Nephron progenitor cell (in vitro differentiated cells): ENCODE measurements at regions not wholly inside any gene's neighbourhood (a gene's known extent, or its start where the extent isn't known, plus 50 kb on each side); places are given as distances from the start of the nearest gene placed in this dataset.

Source experiments
- DNase-seq: peaks from one replicate; pipeline ENCODE4 v3.0.0; 2021
- H3K27ac Mint-ChIP-seq: 2 replicates; pipeline ENCODE4 v1.8.0; 2021; ENCODE audit warnings: mild to moderate bottlenecking, moderate library complexity, mixed read lengths
- H3K27me3 Mint-ChIP-seq: 2 replicates; pipeline ENCODE4 v1.8.0; 2021; ENCODE audit warnings: mild to moderate bottlenecking, low read depth, mixed read lengths; ENCODE audit not compliant: poor library complexity
- H3K36me3 Mint-ChIP-seq: 2 replicates; pipeline ENCODE4 v1.8.0; 2021; ENCODE audit warnings: low read depth, mixed read lengths
- H3K4me1 Mint-ChIP-seq: 2 replicates; pipeline ENCODE4 v1.8.0; 2021; ENCODE audit warnings: mixed read lengths
- H3K4me3 Mint-ChIP-seq: 2 replicates; pipeline ENCODE4 v1.8.0; 2021; ENCODE audit warnings: mild to moderate bottlenecking, moderate library complexity, mixed read lengths
- H3K9me3 Mint-ChIP-seq: 2 replicates; pipeline ENCODE4 v1.8.0; 2021; ENCODE audit warnings: mild to moderate bottlenecking, moderate library complexity, mixed read lengths
- TF ChIP-seq, protein P1 (sequence below): fragments of 200-600 bp; sonication (generic); IDR thresholded peaks from 2 replicates; pipeline ENCODE4 v1.5.0; 2021; ENCODE audit warnings: antibody characterized with exemption

DNA sequence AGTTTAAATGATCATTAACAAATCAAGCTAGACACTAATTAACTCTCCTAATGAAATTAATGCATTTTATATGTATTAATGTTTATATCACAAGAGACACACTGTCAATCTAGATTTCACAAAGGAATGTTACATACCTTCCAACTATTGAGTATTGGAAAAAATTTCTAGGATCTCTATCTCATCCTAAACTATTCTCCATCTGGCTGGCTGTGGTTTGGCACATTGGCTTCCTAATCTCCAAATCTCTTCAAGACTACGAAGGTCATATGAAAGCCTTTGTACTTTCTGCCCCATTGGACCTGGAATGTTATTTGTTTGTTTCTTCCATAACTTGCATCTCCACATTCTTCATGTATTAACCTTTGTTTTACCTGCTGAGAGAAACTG lies 1160.0 kb downstream of the ADGRL3 start:
- no peaks in the 10 kb centered on the region for H3K4me1 Mint-ChIP-seq
- TF ChIP-seq, protein P1, sequence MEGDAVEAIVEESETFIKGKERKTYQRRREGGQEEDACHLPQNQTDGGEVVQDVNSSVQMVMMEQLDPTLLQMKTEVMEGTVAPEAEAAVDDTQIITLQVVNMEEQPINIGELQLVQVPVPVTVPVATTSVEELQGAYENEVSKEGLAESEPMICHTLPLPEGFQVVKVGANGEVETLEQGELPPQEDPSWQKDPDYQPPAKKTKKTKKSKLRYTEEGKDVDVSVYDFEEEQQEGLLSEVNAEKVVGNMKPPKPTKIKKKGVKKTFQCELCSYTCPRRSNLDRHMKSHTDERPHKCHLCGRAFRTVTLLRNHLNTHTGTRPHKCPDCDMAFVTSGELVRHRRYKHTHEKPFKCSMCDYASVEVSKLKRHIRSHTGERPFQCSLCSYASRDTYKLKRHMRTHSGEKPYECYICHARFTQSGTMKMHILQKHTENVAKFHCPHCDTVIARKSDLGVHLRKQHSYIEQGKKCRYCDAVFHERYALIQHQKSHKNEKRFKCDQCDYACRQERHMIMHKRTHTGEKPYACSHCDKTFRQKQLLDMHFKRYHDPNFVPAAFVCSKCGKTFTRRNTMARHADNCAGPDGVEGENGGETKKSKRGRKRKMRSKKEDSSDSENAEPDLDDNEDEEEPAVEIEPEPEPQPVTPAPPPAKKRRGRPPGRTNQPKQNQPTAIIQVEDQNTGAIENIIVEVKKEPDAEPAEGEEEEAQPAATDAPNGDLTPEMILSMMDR: no peak
- H3K36me3 Mint-ChIP-seq: no peaks in the 10 kb centered on the region
- DNase-seq: no peak
- H3K9me3 Mint-ChIP-seq: no peaks in the 10 kb centered on the region
- H3K27me3 Mint-ChIP-seq: no peaks in the 10 kb centered on the region
- no peak overlapping the region for H3K4me3 Mint-ChIP-seq
- H3K27ac Mint-ChIP-seq: no peak overlapping the region

DNA sequence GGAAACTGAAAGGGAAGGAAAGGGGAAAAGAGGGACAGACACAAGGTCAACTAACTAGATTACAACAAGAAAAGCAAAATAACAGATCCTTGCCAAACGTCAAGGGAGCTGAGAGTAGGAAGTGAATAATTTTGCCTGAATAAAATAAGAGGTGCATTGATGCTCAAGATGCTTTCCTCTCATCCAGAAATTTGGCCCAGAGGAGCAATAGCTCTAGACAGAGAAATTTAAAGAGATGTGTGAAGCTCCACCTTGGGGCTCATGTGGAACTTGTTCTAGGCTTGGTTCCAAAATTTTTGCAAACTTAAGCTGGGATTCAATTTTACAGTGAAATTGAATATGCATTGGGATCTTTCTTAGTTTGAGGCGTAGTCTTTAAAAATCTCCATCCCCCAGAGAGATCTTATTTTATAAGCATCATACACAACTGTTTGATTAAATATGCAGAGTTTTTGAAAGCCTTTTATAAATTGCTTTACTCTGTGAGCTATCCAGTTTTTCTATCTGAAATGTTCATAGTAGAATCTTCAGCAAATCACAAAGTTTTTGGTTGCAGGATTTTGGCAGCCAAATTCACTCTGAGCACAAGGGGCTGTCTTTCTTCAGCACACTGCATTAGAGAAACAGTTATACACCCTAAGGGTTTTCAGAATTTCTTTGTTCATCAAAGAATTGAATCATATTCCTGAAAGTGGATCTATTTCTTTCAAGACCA lies 1159.5 kb downstream of the ADGRL3 start:
- DNase-seq: no peak
- TF ChIP-seq, protein P1: no peak
- no peaks in the 10 kb centered on the region for H3K36me3 Mint-ChIP-seq
- H3K4me3 Mint-ChIP-seq: no peak overlapping the region
- H3K9me3 Mint-ChIP-seq: no peaks in the 10 kb centered on the region
- no peak overlapping the region for H3K27ac Mint-ChIP-seq
- H3K4me1 Mint-ChIP-seq: no peaks in the 10 kb centered on the region
- H3K27me3 Mint-ChIP-seq: no peaks in the 10 kb centered on the region

DNA sequence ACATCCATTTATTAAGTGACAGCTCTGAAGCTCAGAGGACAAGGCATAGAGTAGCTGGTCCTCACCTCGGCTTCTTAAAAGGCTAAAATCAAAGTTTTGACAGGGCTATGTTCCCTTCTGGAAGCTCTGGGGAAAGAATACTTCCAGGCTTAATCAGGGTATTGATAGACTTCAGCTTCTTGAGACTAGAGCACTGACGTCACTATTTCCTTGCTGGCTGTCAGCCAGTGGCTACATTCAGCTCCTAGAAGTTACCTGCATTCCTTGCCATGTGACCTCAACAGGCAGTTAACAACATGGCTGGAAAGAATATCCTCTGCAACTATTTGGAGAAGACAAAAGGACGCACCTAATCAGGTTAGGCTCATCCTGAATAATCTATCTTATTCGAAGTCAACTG lies 1144.8 kb downstream of the ADGRL3 start:
- Mint-ChIP-seq H3K4me1 (no peaks in the 10 kb centered on the region), H3K4me3 (no peak overlapping the region), H3K27me3 (no peaks in the 10 kb centered on the region), H3K9me3 (peaks cover 21% of the 10 kb centered on the region), H3K27ac (no peak overlapping the region), H3K36me3 (peaks cover 4% of the 10 kb centered on the region)
- TF ChIP-seq, protein P1: no peak
- no peak for DNase-seq

DNA sequence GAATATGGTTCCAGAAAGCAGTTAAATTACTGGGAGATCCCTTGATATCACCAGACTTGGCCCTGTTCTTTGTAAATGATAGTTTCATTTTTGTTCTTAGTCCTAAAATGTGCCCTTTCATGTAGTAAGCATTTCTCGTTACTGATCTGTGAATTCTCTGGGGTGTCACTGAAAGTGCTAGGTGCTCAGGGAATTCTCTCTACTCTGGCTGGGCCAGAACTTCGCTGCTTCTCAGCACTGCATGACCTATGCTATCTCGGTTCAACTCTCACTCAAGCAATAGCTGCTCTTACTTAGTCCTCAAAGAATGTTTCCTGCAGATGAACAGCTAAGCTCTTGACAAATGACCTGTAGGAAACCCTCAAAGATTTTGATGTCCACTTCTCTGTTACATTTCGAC lies 1144.3 kb downstream of the ADGRL3 start:
- H3K27me3 Mint-ChIP-seq: no peaks in the 10 kb centered on the region
- H3K4me1 Mint-ChIP-seq: no peaks in the 10 kb centered on the region
- peaks cover 4% of the 10 kb centered on the region for H3K36me3 Mint-ChIP-seq
- peaks cover 21% of the 10 kb centered on the region for H3K9me3 Mint-ChIP-seq
- H3K4me3 Mint-ChIP-seq: no peak overlapping the region
- no peak for DNase-seq
- TF ChIP-seq, protein P1: no peak
- H3K27ac Mint-ChIP-seq: no peak overlapping the region

DNA sequence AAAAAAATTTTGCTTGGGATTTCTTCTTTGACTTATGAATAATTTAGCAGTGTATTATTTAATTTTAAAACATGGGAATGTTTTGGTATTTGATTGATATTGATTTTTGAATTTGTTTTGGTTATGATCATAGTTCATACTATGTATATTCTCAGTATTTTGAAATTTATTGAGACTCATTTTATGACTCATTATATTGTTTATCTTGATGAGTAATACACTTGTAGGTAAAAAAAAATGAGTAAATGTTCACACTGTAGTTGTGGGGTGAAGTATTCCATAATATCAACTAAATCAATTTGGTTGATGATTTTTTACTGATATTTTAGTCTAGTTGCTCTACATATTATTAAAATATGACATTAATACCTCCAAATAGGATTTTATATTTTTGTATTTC lies 1142.2 kb downstream of the ADGRL3 start:
- H3K27me3 Mint-ChIP-seq: no peaks in the 10 kb centered on the region
- TF ChIP-seq, protein P1: no peak
- H3K36me3 Mint-ChIP-seq: peaks cover 4% of the 10 kb centered on the region
- H3K4me1 Mint-ChIP-seq: no peaks in the 10 kb centered on the region
- DNase-seq: no peak
- H3K4me3 Mint-ChIP-seq: no peak overlapping the region
- H3K27ac Mint-ChIP-seq: no peak overlapping the region
- H3K9me3 Mint-ChIP-seq: peaks cover 24% of the 10 kb centered on the region

DNA sequence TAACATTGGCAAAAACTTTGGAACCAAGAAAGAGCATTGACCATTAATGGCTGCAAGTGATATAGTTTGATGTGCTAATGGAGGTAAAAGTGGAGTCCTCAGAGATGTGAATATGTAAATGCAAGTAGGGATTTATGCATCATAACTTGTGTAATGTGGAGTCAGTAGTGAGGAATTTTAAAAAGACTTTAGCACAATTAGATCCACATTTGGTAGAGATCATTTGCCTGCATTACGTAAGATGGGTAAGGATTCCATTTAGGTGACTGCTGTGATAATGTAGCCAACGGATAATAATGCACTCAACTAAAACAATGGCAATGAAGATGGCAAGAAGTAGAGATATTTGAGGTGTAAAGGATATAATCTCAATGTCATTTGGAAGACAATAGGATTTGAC lies 1128.4 kb downstream of the ADGRL3 start:
- Mint-ChIP-seq H3K27ac (no peak overlapping the region), H3K4me3 (no peak overlapping the region), H3K27me3 (peaks cover 2% of the 10 kb centered on the region), H3K4me1 (no peaks in the 10 kb centered on the region), H3K9me3 (peaks cover 10% of the 10 kb centered on the region), H3K36me3 (no peaks in the 10 kb centered on the region)
- TF ChIP-seq, protein P1: no peak
- no peak for DNase-seq
